ENCODE measurements at regions not wholly inside any gene's neighbourhood (a gene's known extent, or its start where the extent isn't known, plus 50 kb on each side); places are given as distances from the start of the nearest gene placed in this dataset.
A peak's percentile ranks its signal among the peaks of the same experiment; 100 is the strongest.

DNA sequence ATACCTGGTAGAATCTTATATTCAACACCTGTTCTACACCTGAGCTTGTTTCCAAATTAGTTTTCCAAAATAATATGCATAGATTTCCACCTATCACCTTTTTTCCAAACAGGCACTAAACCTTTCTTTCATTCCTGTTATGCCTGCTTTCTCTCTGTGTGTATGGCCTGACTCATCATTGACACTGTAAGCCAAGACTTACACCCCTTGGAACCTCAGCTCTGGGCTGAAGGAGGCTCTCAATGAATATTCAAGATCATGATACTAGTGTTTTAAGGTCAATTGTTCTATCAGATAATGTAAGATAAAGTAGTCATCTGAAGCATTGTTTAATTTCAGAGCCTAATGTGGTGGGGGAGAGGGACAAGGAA lies 1193.3 kb downstream of the FLRT2 start:
- H3K27ac ChIP-seq (ENCODE audit: extremely low read length, insufficient read depth, low read length) = peak overlapping the region; percentile 71
- no peaks in the 10 kb centered on the region for H3K79me2 ChIP-seq (ENCODE audit: insufficient read depth, low read length)
- H3K4me3 ChIP-seq (replicated peaks in 1 of 3; ENCODE audit: insufficient read depth in 1 of 3, low read depth in 2 of 3, low read length in 3 of 3) = peak overlapping the region in 1 of 3 experiments; percentile 17; a peak in 1 of 6 replicates
- H3K9me3 ChIP-seq (ENCODE audit: low read length) = no peaks in the 10 kb centered on the region
- in situ Hi-C loops (cut with HindIII; ENCODE audit: extremely low pct_ligation_motif_present, low pct_unique_long_range_greater_than_20kb) = loop anchor here (10.0 kb wide), 1 partner anchor 172 kb away; no protein-coding TSS in a partner anchor
- H3K36me3 ChIP-seq (replicated peaks in 1 of 2; ENCODE audit: control insufficient read depth in 1 of 2, insufficient read depth in 2 of 2, low read length in 2 of 2) = no peaks in the 10 kb centered on the region
- H3K9ac ChIP-seq (ENCODE audit: insufficient read depth, low read depth, low read length) = peak overlapping the region; percentile 40
- intact Hi-C loops (cut with micrococcal nuclease; ENCODE audit: unreplicated experiment) = loop anchor here (2.0 to 5.0 kb wide), 2 partner anchors 14 to 74 kb away; no protein-coding TSS in a partner anchor
- no peak overlapping the region for H2AFZ ChIP-seq (ENCODE audit: low read length)
- peak; percentile 81 for ATAC-seq
- peak overlapping the region; percentile 64 for H3K4me2 ChIP-seq (ENCODE audit: low read depth, low read length)
- POLR2A ChIA-PET = interaction anchor here (0.7 to 2.0 kb wide), 6 partner anchors 11 to 175 kb away, joined by 3 to 17 read pairs (median 5); no protein-coding TSS in a partner anchor
- peak; percentile 60 for DNase-seq (ENCODE audit: low spot score)
- peak; percentile 12 for FAIRE-seq
- no peaks in the 10 kb centered on the region for H3K27me3 ChIP-seq (ENCODE audit: control insufficient read depth in 1 of 2, insufficient read depth in 2 of 2, low read length in 2 of 2)
- no TSS peak for BruUV-seq (replicated peaks)
- CTCF ChIA-PET (ENCODE audit: low intra/inter-chr PET ratio, low total read pairs) = no interaction called here
- no peaks in the 10 kb centered on the region for H4K20me1 ChIP-seq (ENCODE audit: insufficient read depth, low read length)
- peaks cover 56% of the 10 kb centered on the region for H3K4me1 ChIP-seq (ENCODE audit: insufficient read depth, low read length)
- TF ChIP-seq SP140L (CRISPR knock-in tag; IDR thresholded peaks at IDR 0.05; ENCODE audit: borderline replicate concordance) = no peak
- TF ChIP-seq MLLT10 (CRISPR knock-in tag; IDR thresholded peaks at IDR 0.05) = no peak
- no peak for TF ChIP-seq ZNF556 (CRISPR knock-in tag; IDR thresholded peaks at IDR 0.05; ENCODE audit: borderline replicate concordance)
- no peak for TF ChIP-seq ZNF33A (CRISPR knock-in tag; IDR thresholded peaks at IDR 0.05; ENCODE audit: borderline replicate concordance)
- 0 out of 2 replicates have a peak, but pooled peaks have one; percentile 2 for TF ChIP-seq MED1 (CRISPR knock-in tag; IDR thresholded peaks at IDR 0.05)
- no peak for TF ChIP-seq SP2 (CRISPR knock-in tag; IDR thresholded peaks at IDR 0.05)
- TF ChIP-seq, protein P1, sequence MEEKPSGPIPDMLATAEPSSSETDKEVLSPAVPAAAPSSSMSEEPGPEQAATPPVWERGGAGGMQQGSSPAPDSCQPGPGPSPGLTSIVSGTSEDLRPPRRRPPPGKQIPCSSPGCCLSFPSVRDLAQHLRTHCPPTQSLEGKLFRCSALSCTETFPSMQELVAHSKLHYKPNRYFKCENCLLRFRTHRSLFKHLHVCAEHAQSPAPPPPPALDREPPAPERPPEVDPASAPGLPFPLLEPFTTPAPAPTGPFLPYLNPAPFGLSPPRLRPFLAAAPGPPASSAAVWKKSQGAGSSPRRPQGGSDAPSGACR (CRISPR knock-in tag; IDR thresholded peaks at IDR 0.05) = no peak
- TF ChIP-seq ZNF878 (CRISPR knock-in tag; IDR thresholded peaks at IDR 0.05) = 0 out of 2 replicates have a peak, but pooled peaks have one; percentile 37
- TF ChIP-seq ZNF569 (CRISPR knock-in tag; IDR thresholded peaks at IDR 0.05; ENCODE audit: borderline replicate concordance) = no peak
- TF ChIP-seq NR1H2 (CRISPR knock-in tag; IDR thresholded peaks at IDR 0.05; ENCODE audit: borderline replicate concordance, low read depth) = no peak
- no peak for TF ChIP-seq NCOA1 (CRISPR knock-in tag; IDR thresholded peaks at IDR 0.05)
- TF ChIP-seq, protein P2, sequence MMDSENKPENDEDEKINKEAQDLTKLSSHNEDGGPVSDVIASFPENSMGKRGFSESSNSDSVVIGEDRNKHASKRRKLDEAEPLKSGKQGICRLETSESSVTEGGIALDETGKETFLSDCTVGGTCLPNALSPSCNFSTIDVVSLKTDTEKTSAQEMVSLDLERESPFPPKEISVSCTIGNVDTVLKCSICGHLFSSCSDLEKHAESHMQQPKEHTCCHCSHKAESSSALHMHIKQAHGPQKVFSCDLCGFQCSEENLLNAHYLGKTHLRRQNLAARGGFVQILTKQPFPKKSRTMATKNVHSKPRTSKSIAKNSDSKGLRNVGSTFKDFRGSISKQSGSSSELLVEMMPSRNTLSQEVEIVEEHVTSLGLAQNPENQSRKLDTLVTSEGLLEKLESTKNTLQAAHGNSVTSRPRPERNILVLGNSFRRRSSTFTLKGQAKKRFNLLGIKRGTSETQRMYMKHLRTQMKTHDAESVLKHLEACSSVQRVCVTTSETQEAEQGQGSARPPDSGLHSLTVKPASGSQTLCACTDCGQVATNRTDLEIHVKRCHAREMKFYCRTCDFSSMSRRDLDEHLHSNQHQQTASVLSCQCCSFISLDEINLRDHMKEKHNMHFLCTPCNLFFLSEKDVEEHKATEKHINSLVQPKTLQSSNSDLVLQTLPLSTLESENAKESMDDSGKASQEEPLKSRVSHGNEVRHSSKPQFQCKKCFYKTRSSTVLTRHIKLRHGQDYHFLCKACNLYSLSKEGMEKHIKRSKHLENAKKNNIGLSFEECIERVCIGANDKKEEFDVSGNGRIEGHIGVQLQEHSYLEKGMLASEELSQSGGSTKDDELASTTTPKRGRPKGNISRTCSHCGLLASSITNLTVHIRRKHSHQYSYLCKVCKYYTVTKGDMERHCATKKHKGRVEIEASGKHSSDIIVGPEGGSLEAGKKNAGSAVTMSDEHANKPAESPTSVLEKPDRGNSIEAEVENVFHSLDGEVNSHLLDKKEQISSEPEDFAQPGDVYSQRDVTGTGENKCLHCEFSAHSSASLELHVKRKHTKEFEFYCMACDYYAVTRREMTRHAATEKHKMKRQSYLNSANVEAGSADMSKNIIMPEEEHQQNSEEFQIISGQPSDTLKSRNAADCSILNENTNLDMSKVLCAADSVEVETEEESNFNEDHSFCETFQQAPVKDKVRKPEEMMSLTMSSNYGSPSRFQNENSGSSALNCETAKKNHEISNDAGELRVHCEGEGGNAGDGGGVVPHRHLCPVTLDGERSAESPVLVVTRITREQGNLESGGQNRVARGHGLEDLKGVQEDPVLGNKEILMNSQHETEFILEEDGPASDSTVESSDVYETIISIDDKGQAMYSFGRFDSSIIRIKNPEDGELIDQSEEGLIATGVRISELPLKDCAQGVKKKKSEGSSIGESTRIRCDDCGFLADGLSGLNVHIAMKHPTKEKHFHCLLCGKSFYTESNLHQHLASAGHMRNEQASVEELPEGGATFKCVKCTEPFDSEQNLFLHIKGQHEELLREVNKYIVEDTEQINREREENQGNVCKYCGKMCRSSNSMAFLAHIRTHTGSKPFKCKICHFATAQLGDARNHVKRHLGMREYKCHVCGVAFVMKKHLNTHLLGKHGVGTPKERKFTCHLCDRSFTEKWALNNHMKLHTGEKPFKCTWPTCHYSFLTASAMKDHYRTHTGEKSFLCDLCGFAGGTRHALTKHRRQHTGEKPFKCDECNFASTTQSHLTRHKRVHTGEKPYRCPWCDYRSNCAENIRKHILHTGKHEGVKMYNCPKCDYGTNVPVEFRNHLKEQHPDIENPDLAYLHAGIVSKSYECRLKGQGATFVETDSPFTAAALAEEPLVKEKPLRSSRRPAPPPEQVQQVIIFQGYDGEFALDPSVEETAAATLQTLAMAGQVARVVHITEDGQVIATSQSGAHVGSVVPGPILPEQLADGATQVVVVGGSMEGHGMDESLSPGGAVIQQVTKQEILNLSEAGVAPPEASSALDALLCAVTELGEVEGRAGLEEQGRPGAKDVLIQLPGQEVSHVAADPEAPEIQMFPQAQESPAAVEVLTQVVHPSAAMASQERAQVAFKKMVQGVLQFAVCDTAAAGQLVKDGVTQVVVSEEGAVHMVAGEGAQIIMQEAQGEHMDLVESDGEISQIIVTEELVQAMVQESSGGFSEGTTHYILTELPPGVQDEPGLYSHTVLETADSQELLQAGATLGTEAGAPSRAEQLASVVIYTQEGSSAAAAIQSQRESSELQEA (CRISPR knock-in tag; IDR thresholded peaks at IDR 0.05; ENCODE audit: not compliant biosample characterization) = no peak
- TF ChIP-seq, protein P3, sequence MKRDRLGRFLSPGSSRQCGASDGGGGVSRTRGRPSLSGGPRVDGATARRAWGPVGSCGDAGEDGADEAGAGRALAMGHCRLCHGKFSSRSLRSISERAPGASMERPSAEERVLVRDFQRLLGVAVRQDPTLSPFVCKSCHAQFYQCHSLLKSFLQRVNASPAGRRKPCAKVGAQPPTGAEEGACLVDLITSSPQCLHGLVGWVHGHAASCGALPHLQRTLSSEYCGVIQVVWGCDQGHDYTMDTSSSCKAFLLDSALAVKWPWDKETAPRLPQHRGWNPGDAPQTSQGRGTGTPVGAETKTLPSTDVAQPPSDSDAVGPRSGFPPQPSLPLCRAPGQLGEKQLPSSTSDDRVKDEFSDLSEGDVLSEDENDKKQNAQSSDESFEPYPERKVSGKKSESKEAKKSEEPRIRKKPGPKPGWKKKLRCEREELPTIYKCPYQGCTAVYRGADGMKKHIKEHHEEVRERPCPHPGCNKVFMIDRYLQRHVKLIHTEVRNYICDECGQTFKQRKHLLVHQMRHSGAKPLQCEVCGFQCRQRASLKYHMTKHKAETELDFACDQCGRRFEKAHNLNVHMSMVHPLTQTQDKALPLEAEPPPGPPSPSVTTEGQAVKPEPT (CRISPR knock-in tag; IDR thresholded peaks at IDR 0.05; ENCODE audit: low read depth) = no peak
- TF ChIP-seq CENPT (CRISPR knock-in tag; IDR thresholded peaks at IDR 0.05; ENCODE audit: low read depth) = no peak
- no peak for TF ChIP-seq ATAD3A (CRISPR knock-in tag; IDR thresholded peaks at IDR 0.05)
